Fibroblast of lung (primary cell): ENCODE measurements at regions not wholly inside any gene's neighbourhood (a gene's known extent, or its start where the extent isn't known, plus 50 kb on each side); places are given as distances from the start of the nearest gene placed in this dataset.

Experiments
- DNase-seq, 2 donors: peaks; one replicate each; pipeline versions ENCODE4 v3.0.0 to v3.0.0-alpha.2; 2010; ENCODE audit warnings: low read depth in 2 of 2
- H2AFZ ChIP-seq: 2 replicates; pipeline ENCODE4 v1.5.1; 2012; ENCODE audit warnings: low read length, control low read depth, inconsistent platforms
- H3K27ac ChIP-seq: 2 replicates; pipeline ENCODE4 v1.5.1; 2011; ENCODE audit warnings: low read length, control low read depth; ENCODE audit not compliant: insufficient read depth
- H3K27me3 ChIP-seq: 2 replicates; pipeline ENCODE4 v1.5.1; 2011; ENCODE audit warnings: mild to moderate bottlenecking, low read length; ENCODE audit not compliant: control insufficient read depth, insufficient read depth
- H3K36me3 ChIP-seq: 2 replicates; pipeline ENCODE4 v1.5.1; 2011; ENCODE audit warnings: low read length; ENCODE audit not compliant: control insufficient read depth, insufficient read depth
- H3K4me1 ChIP-seq: 2 replicates; pipeline ENCODE4 v1.5.1; 2011; ENCODE audit warnings: low read length; ENCODE audit not compliant: control insufficient read depth, insufficient read depth; ENCODE audit errors: extremely low read depth
- H3K4me2 ChIP-seq: 2 replicates; pipeline ENCODE4 v1.5.1; 2011; ENCODE audit warnings: low read length, control low read depth; ENCODE audit not compliant: insufficient read depth; ENCODE audit errors: extremely low read depth
- H3K4me3 ChIP-seq, 4 experiments: fragments of 200-600 bp in 1 of 4; sonication (generic) in 1 of 4; replicated peaks in 1 of 4; 2 replicates each; pipeline ENCODE4 v1.5.1; 2011 to 2016; ENCODE audit warnings: low read length in 4 of 4, low read depth in 3 of 4, mild to moderate bottlenecking in 3 of 4, control low read depth in 2 of 4, inconsistent platforms in 1 of 4, mixed read lengths in 1 of 4; ENCODE audit not compliant: insufficient read depth in 1 of 4; ENCODE audit errors: control extremely low read depth in 1 of 4
- H3K79me2 ChIP-seq: 2 replicates; pipeline ENCODE4 v1.5.1; 2012; ENCODE audit warnings: mild to moderate bottlenecking, low read length, inconsistent platforms; ENCODE audit not compliant: control insufficient read depth, insufficient read depth
- H3K9ac ChIP-seq: 2 replicates; pipeline ENCODE4 v1.5.1; 2011; ENCODE audit warnings: mild to moderate bottlenecking, low read length, control low read depth; ENCODE audit not compliant: insufficient read depth
- H3K9me3 ChIP-seq: 2 replicates; pipeline ENCODE4 v1.5.1; 2012; ENCODE audit warnings: low read depth, low read length; ENCODE audit not compliant: control insufficient read depth, insufficient read depth
- H4K20me1 ChIP-seq: 2 replicates; pipeline ENCODE4 v1.5.1; 2011; ENCODE audit warnings: low read length; ENCODE audit not compliant: control insufficient read depth, insufficient read depth; ENCODE audit errors: extremely low read depth
- EZH2 ChIP-seq: IDR thresholded peaks from 2 replicates; pipeline ENCODE4 v1.5.1; 2012; ENCODE audit warnings: low read length, control low read depth, mild to moderate bottlenecking; ENCODE audit errors: missing control alignments
- TF ChIP-seq, protein P1 (sequence below), 2 donors: IDR thresholded peaks in 1 of 2; conservative IDR thresholded peaks in 1 of 2; 1 replicate in 1 of 2; 2 replicates in 1 of 2; pipeline ENCODE4 v1.5.1; 2011 to 2012; ENCODE audit warnings: low read length in 2 of 2, control low read depth in 1 of 2, inconsistent platforms in 1 of 2, low read depth in 1 of 2, mild to moderate bottlenecking in 1 of 2

DNA sequence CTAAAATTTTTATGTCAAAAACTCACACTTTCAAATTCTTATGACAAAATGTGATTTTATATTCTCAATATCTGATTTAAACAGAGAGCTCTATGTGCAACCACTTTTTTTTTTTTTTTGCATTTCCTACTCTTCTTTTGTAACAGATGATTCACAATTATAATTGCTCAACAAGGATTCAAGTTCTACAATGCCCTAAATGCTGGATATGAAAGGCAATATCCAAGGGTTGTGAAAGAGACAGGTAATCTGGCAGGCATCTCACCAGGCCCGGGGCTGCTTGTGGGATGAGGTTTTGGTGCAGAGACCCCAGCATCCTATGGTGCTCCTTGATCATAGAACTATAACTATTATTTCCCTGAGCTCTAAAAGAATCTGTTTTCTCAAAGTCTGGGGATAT, 363.6 kb upstream of the NBEA start:
- H3K4me2 ChIP-seq = no peak overlapping the region
- no peaks in the 10 kb centered on the region for H3K79me2 ChIP-seq
- H3K27me3 ChIP-seq = no peaks in the 10 kb centered on the region
- H2AFZ ChIP-seq = no peak overlapping the region
- no peak for TF ChIP-seq EZH2
- TF ChIP-seq, protein P1, sequence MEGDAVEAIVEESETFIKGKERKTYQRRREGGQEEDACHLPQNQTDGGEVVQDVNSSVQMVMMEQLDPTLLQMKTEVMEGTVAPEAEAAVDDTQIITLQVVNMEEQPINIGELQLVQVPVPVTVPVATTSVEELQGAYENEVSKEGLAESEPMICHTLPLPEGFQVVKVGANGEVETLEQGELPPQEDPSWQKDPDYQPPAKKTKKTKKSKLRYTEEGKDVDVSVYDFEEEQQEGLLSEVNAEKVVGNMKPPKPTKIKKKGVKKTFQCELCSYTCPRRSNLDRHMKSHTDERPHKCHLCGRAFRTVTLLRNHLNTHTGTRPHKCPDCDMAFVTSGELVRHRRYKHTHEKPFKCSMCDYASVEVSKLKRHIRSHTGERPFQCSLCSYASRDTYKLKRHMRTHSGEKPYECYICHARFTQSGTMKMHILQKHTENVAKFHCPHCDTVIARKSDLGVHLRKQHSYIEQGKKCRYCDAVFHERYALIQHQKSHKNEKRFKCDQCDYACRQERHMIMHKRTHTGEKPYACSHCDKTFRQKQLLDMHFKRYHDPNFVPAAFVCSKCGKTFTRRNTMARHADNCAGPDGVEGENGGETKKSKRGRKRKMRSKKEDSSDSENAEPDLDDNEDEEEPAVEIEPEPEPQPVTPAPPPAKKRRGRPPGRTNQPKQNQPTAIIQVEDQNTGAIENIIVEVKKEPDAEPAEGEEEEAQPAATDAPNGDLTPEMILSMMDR (conservative IDR thresholded peaks at IDR 0.05 in 1 of 2, IDR thresholded peaks at IDR 0.05 in 1 of 2; ENCODE audit: low read depth in 1 of 2, low read length in 2 of 2) = no peak
- H3K36me3 ChIP-seq = no peaks in the 10 kb centered on the region
- H3K9ac ChIP-seq = no peak overlapping the region
- no peak overlapping the region for H3K27ac ChIP-seq
- no peak overlapping the region for H3K4me3 ChIP-seq
- peak in 1 of 2 donors; percentile 40 for DNase-seq
- H3K9me3 ChIP-seq = no peaks in the 10 kb centered on the region
- H4K20me1 ChIP-seq = no peaks in the 10 kb centered on the region
- H3K4me1 ChIP-seq = no peaks in the 10 kb centered on the region

DNA sequence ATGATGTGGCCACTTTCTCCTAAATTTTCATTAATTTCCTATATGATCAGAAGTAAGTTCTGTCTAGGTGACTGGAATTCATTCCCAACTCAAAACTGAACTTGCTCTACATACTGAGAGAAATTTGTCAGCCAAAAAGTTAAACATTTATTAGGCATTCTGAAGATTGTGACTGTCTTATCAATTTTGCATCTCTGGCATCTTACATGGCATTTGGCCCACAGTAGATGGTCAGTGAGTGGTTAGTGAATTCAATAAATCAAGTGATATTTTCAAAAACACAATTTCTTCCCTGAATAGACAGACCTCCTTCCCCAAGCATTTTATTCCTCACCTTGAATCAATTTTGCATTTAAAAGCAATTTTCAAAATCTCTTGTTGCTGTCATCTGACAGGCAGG, 363.2 kb upstream of the NBEA start:
- DNase-seq = peak in 1 of 2 donors; percentile 23
- Histone ChIP-seq H3K79me2 (no peaks in the 10 kb centered on the region), H2AFZ (no peak overlapping the region), H3K36me3 (no peaks in the 10 kb centered on the region), H3K9me3 (no peaks in the 10 kb centered on the region), H3K4me1 (no peaks in the 10 kb centered on the region), H3K9ac (no peak overlapping the region), H3K27me3 (no peaks in the 10 kb centered on the region), H3K4me2 (no peak overlapping the region), H3K27ac (no peak overlapping the region), H3K4me3 (no peak overlapping the region), H4K20me1 (no peaks in the 10 kb centered on the region)
- TF ChIP-seq, protein P1 (conservative IDR thresholded peaks at IDR 0.05 in 1 of 2, IDR thresholded peaks at IDR 0.05 in 1 of 2; ENCODE audit: low read depth in 1 of 2, low read length in 2 of 2) = no peak
- TF ChIP-seq EZH2 = no peak

DNA sequence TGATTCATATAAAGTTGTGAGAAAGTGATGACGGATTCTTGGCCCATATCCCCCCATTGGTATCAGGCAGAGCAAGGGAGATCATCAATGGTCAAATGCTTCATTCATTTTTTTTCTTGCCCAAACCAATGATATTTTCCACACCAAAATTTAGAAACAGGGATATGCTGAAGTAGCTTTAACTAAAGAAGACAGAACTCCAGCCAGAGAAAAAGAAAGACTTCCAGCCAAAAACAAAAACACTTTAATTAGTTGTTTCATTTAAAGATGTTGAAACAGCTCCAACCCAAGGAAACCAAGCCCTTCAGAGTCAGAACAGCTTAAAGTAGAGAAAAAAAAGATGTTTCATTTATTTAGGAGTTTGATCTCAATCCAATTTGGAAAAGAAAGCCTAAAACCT, 358.9 kb upstream of the NBEA start:
- no peak overlapping the region for H3K4me2 ChIP-seq
- H3K27ac ChIP-seq = no peak overlapping the region
- no peak overlapping the region for H3K4me3 ChIP-seq
- no peaks in the 10 kb centered on the region for H3K4me1 ChIP-seq
- H3K36me3 ChIP-seq = no peaks in the 10 kb centered on the region
- no peak overlapping the region for H3K9ac ChIP-seq
- H4K20me1 ChIP-seq = no peaks in the 10 kb centered on the region
- H3K79me2 ChIP-seq = no peaks in the 10 kb centered on the region
- DNase-seq = no peak
- H2AFZ ChIP-seq = no peak overlapping the region
- no peak for TF ChIP-seq EZH2
- TF ChIP-seq, protein P1 (conservative IDR thresholded peaks at IDR 0.05 in 1 of 2, IDR thresholded peaks at IDR 0.05 in 1 of 2; ENCODE audit: low read depth in 1 of 2, low read length in 2 of 2) = no peak
- H3K27me3 ChIP-seq = no peaks in the 10 kb centered on the region
- H3K9me3 ChIP-seq = no peaks in the 10 kb centered on the region
